Left ventricle myocardium inferior (tissue), 1 donor: ENCODE measurements at regions not wholly inside any gene's neighbourhood (a gene's known extent, or its start where the extent isn't known, plus 50 kb on each side); places are given as distances from the start of the nearest gene placed in this dataset.
"Not testable (repeated sequence)": the region's sequence is repeated elsewhere in the genome, so short reads cannot be mapped to it uniquely, and the experiment has no call there.

Source experiments
- DNase-seq: peaks from one replicate; pipeline ENCODE4 v3.0.0-alpha.2; 2020
- H3K27ac ChIP-seq: fragments of 200-600 bp; replicated peaks from 2 replicates; pipeline ENCODE4 v1.8.0; 2021
- H3K27me3 ChIP-seq: fragments of 200-600 bp; 2 replicates; pipeline ENCODE4 v1.8.0; 2021; ENCODE audit warnings: low read depth
- H3K36me3 ChIP-seq: fragments of 200-600 bp; 2 replicates; pipeline ENCODE4 v1.8.0; 2021
- H3K4me1 ChIP-seq: fragments of 200-600 bp; 2 replicates; pipeline ENCODE4 v1.8.0; 2021
- H3K4me3 ChIP-seq: fragments of 200-600 bp; 2 replicates; pipeline ENCODE4 v1.8.0; 2021; ENCODE audit warnings: mild to moderate bottlenecking, moderate library complexity
- H3K9me3 ChIP-seq: fragments of 200-600 bp; replicated peaks from 2 replicates; pipeline ENCODE4 v1.8.0; 2021
- intact Hi-C: fragments of 100-400 bp; cut with micrococcal nuclease; formaldehyde crosslinking; loops from one replicate; pipeline ENCODE4 v1.11.0; 2022
- TF ChIP-seq, protein P1 (sequence below): fragments of 200-600 bp; IDR thresholded peaks from 2 replicates; pipeline ENCODE4 v1.8.0; 2021; ENCODE audit warnings: antibody characterized with exemption, mild to moderate bottlenecking, borderline replicate concordance
- donor health status: DM: no; HTN: yes; CAD: no; lungs with severe emphysema.

DNA sequence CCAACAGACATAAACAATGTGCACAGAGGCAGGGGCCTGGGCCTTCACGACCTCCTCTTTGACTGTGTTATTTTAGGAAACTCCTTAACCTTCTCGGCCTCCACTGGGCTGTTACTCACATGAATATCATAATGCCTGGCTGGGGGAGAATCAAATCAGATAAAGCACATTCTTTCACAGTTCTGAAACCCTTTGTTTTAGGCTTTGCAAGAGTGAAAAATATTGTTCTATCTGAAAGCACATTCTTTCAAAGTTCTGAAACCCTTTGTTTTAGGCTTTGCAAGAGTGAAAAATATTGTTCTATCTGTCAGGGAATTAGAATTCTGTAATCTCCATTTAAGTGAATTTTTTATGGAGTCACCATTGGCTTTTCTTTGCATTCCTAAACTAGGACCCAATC, 50.7 kb upstream of the SYNDIG1 start:
- no peaks in the 10 kb centered on the region for H3K27me3 ChIP-seq
- TF ChIP-seq, protein P1, sequence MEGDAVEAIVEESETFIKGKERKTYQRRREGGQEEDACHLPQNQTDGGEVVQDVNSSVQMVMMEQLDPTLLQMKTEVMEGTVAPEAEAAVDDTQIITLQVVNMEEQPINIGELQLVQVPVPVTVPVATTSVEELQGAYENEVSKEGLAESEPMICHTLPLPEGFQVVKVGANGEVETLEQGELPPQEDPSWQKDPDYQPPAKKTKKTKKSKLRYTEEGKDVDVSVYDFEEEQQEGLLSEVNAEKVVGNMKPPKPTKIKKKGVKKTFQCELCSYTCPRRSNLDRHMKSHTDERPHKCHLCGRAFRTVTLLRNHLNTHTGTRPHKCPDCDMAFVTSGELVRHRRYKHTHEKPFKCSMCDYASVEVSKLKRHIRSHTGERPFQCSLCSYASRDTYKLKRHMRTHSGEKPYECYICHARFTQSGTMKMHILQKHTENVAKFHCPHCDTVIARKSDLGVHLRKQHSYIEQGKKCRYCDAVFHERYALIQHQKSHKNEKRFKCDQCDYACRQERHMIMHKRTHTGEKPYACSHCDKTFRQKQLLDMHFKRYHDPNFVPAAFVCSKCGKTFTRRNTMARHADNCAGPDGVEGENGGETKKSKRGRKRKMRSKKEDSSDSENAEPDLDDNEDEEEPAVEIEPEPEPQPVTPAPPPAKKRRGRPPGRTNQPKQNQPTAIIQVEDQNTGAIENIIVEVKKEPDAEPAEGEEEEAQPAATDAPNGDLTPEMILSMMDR = no peak
- H3K27ac ChIP-seq = no peak overlapping the region

DNA sequence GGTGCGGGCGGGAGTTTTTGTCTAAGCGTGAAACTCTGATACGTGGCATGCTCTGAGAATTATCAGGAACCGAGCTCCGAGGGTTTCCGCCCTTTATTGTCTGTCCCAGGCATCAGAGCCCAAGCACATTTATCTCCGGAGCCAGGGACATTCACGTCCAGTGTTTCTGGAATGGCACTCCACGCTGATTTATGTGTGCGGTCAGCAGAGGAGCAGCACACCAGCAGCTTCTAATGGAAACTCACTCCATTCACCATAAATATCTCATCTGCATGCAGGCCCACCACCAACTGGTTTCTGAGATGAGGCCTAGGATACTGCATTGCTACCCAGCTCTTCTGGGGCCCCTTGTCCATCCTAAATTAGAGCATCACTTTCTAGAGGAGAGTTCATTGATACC, 51.9 kb upstream of the SYNDIG1 start:
- Histone ChIP-seq H3K4me1 (no peaks in the 10 kb centered on the region), H3K27me3 (no peaks in the 10 kb centered on the region), H3K36me3 (no peaks in the 10 kb centered on the region), H3K9me3 (peaks cover 32% of the 10 kb centered on the region), H3K27ac (no peak overlapping the region), H3K4me3 (no peak overlapping the region)
- intact Hi-C loops = no loop called here
- TF ChIP-seq, protein P1 = no peak
- no peak for DNase-seq

More for the DNA sequence above, 50.7 kb upstream of the SYNDIG1 start:
- H3K4me3 ChIP-seq = no peak overlapping the region
- no peak for DNase-seq
- H3K36me3 ChIP-seq = no peaks in the 10 kb centered on the region
- intact Hi-C loops = no loop called here
- no peaks in the 10 kb centered on the region for H3K4me1 ChIP-seq
- peaks cover 32% of the 10 kb centered on the region for H3K9me3 ChIP-seq

DNA sequence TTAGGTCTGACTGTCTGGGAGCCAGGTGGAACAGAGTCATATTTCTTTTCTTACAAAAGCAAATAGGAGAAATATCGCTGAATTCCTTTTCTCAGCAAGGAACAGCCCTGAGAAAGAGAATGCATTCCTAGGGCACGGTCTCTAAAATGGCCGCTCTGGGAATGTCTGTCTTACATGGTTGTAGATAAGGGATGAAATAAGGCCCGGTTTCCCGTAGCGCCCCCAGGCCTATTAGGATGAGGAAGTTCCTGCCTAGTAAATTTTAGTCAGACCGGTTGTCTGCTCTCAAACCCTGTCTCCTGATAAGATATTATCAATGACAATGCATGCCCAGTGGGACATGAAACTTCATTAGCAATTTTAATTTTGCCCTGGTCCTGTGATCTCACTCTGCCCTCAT, 54.0 kb upstream of the SYNDIG1 start:
- DNase-seq, H3K27ac ChIP-seq, H3K4me3 ChIP-seq, H3K27me3 ChIP-seq, H3K36me3 ChIP-seq, H3K4me1 ChIP-seq, intact Hi-C loops: not testable (repeated sequence)
- peaks cover 32% of the 10 kb centered on the region for H3K9me3 ChIP-seq

DNA sequence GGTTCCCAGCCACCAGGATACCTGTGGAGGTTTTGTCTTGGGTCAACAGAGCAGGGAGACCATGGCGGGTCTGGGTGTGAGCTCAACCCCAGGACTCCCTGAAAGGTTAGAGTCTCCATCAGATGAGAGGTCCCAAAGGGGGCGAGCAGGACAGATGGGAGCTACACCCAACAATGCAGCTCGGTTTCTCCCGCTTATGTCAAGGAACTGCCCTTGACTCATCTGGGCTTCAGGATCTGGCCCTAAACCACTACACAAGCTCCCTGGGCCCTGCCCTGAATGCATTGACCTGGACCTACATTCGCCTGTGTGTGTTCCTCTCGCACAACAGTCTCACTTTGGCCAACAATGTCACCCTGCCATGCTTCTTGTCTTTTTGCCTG, 57.6 kb upstream of the SYNDIG1 start:
- TF ChIP-seq, protein P1 = no peak
- Histone ChIP-seq H3K27ac (no peak overlapping the region), H3K27me3 (peaks cover 22% of the 10 kb centered on the region), H3K4me3 (no peak overlapping the region), H3K4me1 (no peaks in the 10 kb centered on the region), H3K9me3 (peaks cover 30% of the 10 kb centered on the region), H3K36me3 (no peaks in the 10 kb centered on the region)
- intact Hi-C loops = no loop called here
- no peak for DNase-seq

DNA sequence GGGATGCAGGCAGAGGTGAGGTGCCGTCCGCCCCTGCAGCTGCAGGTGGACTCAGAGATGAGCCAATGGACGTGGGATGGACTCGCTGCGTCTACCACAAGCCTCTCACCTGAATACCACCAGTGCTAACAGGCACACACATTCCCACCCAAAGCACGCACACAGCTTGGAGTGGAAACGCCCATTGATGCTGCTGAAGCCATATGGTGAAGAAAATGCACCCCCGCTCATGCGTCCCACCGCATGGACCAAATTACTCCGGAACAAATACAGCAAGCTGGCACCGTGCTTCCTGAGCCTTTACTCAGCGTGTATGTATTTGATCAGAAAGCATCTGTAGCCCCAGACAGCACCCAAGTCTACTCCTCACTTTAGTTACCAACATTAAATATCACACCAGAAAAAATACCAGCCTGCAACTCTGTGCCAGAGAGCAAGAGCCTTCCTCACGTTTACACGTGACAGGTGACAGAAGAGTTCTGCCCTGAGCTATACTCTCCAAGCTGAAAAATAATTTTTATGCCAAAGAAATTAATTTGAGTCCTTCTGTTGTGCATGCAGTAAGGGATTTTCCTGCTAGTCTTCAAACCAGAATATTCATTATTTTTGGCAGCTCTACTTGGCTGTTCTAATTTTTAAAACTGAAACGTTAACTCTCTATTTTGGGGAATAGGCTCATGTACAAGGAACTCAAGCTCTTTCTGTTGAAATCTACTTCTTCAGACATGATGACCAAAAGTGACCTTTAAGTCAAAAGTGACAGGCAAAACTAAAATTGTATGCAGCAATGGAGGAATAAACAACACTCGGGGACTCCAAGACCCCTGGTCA, 58.2 kb upstream of the SYNDIG1 start:
- H3K4me1 ChIP-seq = no peaks in the 10 kb centered on the region
- DNase-seq = no peak
- TF ChIP-seq, protein P1 = no peak
- no peaks in the 10 kb centered on the region for H3K36me3 ChIP-seq
- H3K9me3 ChIP-seq = peaks cover 24% of the 10 kb centered on the region
- no peak overlapping the region for H3K4me3 ChIP-seq
- peaks cover 22% of the 10 kb centered on the region for H3K27me3 ChIP-seq
- intact Hi-C loops = no loop called here
- no peak overlapping the region for H3K27ac ChIP-seq

DNA sequence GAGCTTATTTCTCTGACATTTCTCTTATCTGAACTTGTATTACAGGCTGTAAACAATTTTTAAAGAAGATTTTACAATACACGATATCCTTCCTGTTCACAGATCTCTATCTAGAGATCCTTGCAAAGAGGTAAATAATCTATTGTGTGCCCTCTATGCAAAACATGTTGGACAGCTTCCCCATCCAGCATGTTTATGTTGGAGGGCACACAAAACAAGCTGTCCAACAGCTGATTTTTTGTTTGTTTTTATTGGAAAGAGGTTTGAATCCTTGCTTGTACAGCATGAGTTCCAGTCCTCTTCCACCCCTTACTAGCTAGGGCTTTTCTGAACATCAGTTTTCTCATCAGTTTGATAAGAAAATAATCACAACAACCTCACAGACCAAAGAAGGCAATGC, 62.3 kb upstream of the SYNDIG1 start:
- Histone ChIP-seq H3K4me1 (no peaks in the 10 kb centered on the region), H3K9me3 (no peaks in the 10 kb centered on the region), H3K36me3 (no peaks in the 10 kb centered on the region), H3K27me3 (peaks cover 22% of the 10 kb centered on the region), H3K4me3 (no peak overlapping the region), H3K27ac (no peak overlapping the region)
- DNase-seq = no peak
- intact Hi-C loops = no loop called here
- TF ChIP-seq, protein P1 = no peak
